HFFc6 (cell line): ENCODE measurements at regions not wholly inside any gene's neighbourhood (a gene's known extent, or its start where the extent isn't known, plus 50 kb on each side); places are given as distances from the start of the nearest gene placed in this dataset.

ENCODE experiments used
- DNase-seq: peaks from one replicate; pipeline ENCODE4 v3.0.0-alpha.2; 2018
- H3K27ac Mint-ChIP-seq: 2 replicates; pipeline ENCODE4 v1.8.0; 2020; ENCODE audit warnings: mild to moderate bottlenecking, mixed read lengths
- H3K27me3 Mint-ChIP-seq: 2 replicates; pipeline ENCODE4 v1.8.0; 2021; ENCODE audit warnings: mild to moderate bottlenecking, moderate library complexity, mixed read lengths; ENCODE audit not compliant: insufficient read depth
- H3K36me3 Mint-ChIP-seq: 2 replicates; pipeline ENCODE4 v1.8.0; 2021; ENCODE audit warnings: low read depth, mixed read lengths
- H3K4me1 Mint-ChIP-seq: 2 replicates; pipeline ENCODE4 v1.8.0; 2020; ENCODE audit warnings: low read depth, mixed read lengths
- H3K4me3 Mint-ChIP-seq: 2 replicates; pipeline ENCODE4 v1.8.0; 2020; ENCODE audit warnings: mild to moderate bottlenecking, moderate library complexity, mixed read lengths
- H3K9me3 Mint-ChIP-seq: 2 replicates; pipeline ENCODE4 v1.8.0; 2020; ENCODE audit warnings: mild to moderate bottlenecking, mixed read lengths
- TF ChIP-seq, protein P1 (sequence below): fragments of 200-600 bp; sonication (generic); IDR thresholded peaks from 2 replicates; pipeline ENCODE4 v1.5.0; 2021; ENCODE audit warnings: antibody characterized with exemption, mild to moderate bottlenecking

DNA sequence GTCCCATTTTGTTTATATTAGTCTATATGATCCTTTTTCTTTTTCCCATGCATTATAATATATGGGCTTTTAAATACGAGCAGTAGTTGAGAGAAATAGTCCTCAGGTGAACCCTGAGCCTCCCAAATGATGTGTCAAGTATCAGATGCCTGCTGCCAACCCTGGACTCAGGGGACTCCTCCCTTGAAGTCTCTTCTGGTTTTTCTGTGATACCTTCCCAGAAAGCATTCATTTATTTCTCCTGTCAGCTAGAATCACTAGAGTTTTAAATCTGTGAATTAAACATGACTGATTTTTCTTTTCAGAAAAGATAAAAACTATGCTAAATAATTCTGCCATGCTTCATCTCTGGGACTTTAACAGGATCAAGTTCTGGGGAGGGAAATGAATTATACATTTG is 184.6 kb downstream of the LIG4 start:
- Mint-ChIP-seq H3K27ac (no peak overlapping the region), H3K4me3 (no peak overlapping the region), H3K4me1 (no peaks in the 10 kb centered on the region), H3K9me3 (peaks cover 62% of the 10 kb centered on the region), H3K27me3 (no peaks in the 10 kb centered on the region), H3K36me3 (no peaks in the 10 kb centered on the region)
- TF ChIP-seq, protein P1, sequence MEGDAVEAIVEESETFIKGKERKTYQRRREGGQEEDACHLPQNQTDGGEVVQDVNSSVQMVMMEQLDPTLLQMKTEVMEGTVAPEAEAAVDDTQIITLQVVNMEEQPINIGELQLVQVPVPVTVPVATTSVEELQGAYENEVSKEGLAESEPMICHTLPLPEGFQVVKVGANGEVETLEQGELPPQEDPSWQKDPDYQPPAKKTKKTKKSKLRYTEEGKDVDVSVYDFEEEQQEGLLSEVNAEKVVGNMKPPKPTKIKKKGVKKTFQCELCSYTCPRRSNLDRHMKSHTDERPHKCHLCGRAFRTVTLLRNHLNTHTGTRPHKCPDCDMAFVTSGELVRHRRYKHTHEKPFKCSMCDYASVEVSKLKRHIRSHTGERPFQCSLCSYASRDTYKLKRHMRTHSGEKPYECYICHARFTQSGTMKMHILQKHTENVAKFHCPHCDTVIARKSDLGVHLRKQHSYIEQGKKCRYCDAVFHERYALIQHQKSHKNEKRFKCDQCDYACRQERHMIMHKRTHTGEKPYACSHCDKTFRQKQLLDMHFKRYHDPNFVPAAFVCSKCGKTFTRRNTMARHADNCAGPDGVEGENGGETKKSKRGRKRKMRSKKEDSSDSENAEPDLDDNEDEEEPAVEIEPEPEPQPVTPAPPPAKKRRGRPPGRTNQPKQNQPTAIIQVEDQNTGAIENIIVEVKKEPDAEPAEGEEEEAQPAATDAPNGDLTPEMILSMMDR: no peak
- no peak for DNase-seq

DNA sequence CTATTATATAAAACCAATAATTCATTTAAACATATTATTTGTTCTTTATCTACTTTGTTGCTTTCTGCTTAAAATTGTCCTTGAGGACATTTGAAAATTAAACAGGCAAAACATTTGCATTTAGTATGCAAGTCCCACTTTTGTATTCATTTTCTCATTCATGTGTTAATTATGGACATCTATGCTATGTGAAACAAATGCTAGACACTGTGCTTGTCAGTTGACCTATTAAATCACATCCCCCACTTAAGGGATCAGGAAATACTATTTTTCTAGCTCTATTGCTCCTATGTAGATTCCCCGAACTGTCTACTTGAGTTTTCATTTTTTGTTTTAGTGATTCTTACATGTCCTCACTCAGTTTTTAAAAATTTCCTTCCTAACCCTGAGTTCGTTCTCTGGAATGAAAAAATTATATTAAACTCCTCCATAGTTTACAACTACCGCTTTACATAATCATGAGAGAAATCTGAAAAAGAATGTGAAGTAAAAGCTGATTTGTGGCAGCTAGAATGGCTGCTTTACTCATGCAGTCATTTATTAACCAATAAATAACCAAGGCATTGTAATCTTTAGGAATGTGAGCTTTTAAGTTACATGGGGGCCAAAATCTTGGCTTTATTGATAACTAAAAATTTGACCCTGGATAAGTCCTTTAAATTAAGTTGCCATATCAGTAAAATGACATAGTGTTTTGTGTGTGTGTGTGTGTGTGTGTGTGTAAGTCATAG is 188.5 kb downstream of the LIG4 start:
- H3K27ac Mint-ChIP-seq: no peak overlapping the region
- H3K36me3 Mint-ChIP-seq: no peaks in the 10 kb centered on the region
- no peaks in the 10 kb centered on the region for H3K4me1 Mint-ChIP-seq
- no peak for DNase-seq
- TF ChIP-seq, protein P1: no peak
- H3K9me3 Mint-ChIP-seq: peaks cover 43% of the 10 kb centered on the region
- H3K4me3 Mint-ChIP-seq: no peak overlapping the region
- H3K27me3 Mint-ChIP-seq: no peaks in the 10 kb centered on the region

DNA sequence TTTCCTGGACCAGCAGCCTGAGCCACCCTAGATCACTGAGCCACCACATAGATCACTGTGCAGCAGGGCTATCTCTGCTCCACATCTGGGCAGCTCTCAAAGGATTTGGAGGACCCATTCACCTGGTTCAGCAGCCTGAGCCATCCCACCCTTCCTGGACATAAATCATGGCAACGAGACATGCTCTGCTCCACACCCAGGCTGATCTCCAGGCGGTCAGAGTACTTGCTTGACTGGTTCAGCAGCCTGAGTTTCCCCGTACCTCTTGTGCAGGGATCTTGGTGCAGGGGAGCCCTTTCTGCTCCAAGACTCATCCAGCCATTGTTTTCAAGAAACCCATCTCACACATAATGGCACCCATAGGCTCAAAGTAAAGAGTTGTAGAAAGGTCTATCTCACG is 195.3 kb downstream of the LIG4 start:
- TF ChIP-seq, protein P1: no peak
- Mint-ChIP-seq H3K4me3 (no peak overlapping the region), H3K27me3 (no peaks in the 10 kb centered on the region; the same call in 1 of the 2 replicates), H3K9me3 (peaks cover 47% of the 10 kb centered on the region), H3K36me3 (0 out of 2 replicates have a peak, but pooled peaks cover 8% of the 10 kb centered on the region), H3K4me1 (no peaks in the 10 kb centered on the region), H3K27ac (no peak overlapping the region)
- no peak for DNase-seq

DNA sequence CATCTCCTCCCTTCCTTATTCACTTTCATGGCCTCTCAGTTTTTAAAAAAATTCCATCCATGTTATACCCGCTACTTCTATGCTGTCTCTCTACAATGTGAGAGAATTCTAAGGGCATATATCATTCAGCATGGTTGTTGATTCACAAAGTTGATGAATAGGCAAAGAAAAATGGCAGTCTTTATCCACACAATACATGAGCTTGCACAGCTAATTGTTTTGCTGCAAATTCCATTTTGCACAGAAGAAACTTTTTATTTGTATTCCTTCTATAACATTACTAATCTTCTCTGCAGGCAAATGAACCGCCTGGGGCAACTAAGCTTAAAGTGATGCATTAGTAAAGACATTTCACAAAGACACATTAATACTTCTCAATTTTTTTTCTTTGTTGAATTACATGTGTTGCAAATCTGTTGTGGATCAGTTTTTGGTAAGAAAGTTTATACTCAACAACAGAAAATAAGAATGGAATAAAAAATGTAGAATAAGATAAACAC is 196.9 kb downstream of the LIG4 start:
- no peak overlapping the region for H3K4me3 Mint-ChIP-seq
- H3K27ac Mint-ChIP-seq: no peak overlapping the region
- H3K36me3 Mint-ChIP-seq: 0 out of 2 replicates have a peak, but pooled peaks cover 8% of the 10 kb centered on the region
- TF ChIP-seq, protein P1: no peak
- H3K4me1 Mint-ChIP-seq: no peaks in the 10 kb centered on the region
- peaks cover 50% of the 10 kb centered on the region for H3K9me3 Mint-ChIP-seq
- H3K27me3 Mint-ChIP-seq: no peaks in the 10 kb centered on the region; the same call in 1 of the 2 replicates
- DNase-seq: no peak

DNA sequence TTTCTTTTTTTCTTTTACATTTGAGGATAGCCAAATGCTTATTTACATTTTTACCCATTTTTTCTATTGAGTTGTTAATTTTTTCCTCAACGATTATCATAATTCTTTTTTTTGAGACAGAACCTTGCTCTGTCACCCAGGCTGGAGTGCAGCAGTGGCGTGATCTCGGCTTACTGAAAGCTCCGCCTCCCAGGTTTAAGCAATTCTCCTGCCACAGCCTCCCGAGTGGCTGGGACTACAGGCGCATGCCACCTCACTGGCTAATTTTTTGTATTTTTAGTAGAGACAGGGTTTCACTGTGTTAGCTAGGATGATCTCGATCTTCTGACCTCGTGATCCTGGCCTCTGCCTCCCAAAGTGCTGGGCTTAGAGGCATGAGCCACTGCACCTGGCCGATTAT is 208.7 kb downstream of the LIG4 start:
- no peak for DNase-seq
- TF ChIP-seq, protein P1: no peak
- Mint-ChIP-seq H3K27ac (no peak overlapping the region), H3K36me3 (no peaks in the 10 kb centered on the region), H3K9me3 (peaks cover 49% of the 10 kb centered on the region), H3K4me1 (no peaks in the 10 kb centered on the region), H3K27me3 (no peaks in the 10 kb centered on the region; the same call in 1 of the 2 replicates), H3K4me3 (no peak overlapping the region)
